Gastroesophageal sphincter (tissue), 3 donors: ENCODE measurements at regions not wholly inside any gene's neighbourhood (a gene's known extent, or its start where the extent isn't known, plus 50 kb on each side); places are given as distances from the start of the nearest gene placed in this dataset.

Experiments
- EP300 ChIP-seq: sonication (generic); formaldehyde crosslinking; IDR thresholded peaks from one replicate; pipeline ENCODE4 v1.6.1; 2017; ENCODE audit warnings: antibody characterized with exemption, mild to moderate bottlenecking
- POLR2A ChIP-seq, 2 donors: fragments of 450-650 bp; IDR thresholded peaks; one replicate each; pipeline ENCODE4 v1.6.1; 2017; ENCODE audit warnings: antibody characterized with exemption in 2 of 2, mild to moderate bottlenecking in 2 of 2, moderate library complexity in 1 of 2
- TF ChIP-seq, protein P1 (sequence below), 4 experiments: fragments of 200-600 bp in 2 of 4; fragments of 450-650 bp in 2 of 4; sonication (generic) in 1 of 4; IDR thresholded peaks; one replicate each; pipeline ENCODE4 v1.5.1; 2017 to 2019; ENCODE audit warnings: antibody characterized with exemption in 4 of 4, mild to moderate bottlenecking in 2 of 4, moderate library complexity in 2 of 4

DNA sequence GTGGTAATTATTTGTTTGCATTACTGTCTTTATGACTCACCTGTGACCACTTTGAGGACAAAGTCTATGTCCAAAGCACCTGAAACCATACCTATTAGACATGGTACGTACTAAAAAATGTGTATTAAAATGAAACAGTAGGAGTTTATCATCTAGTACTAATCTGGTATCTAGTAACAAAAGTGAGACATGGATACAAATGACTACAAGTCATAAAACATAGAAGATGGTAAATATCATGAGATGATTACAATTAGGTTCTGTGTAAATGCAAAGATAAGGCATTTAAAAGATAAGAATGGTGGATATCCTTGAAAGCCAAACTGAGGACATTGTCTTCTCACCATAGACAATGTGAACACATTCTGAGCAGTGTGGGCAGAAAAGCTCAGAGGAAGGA lies 113.5 kb upstream of the GUCY1A2 start:
- TF ChIP-seq, protein P1, sequence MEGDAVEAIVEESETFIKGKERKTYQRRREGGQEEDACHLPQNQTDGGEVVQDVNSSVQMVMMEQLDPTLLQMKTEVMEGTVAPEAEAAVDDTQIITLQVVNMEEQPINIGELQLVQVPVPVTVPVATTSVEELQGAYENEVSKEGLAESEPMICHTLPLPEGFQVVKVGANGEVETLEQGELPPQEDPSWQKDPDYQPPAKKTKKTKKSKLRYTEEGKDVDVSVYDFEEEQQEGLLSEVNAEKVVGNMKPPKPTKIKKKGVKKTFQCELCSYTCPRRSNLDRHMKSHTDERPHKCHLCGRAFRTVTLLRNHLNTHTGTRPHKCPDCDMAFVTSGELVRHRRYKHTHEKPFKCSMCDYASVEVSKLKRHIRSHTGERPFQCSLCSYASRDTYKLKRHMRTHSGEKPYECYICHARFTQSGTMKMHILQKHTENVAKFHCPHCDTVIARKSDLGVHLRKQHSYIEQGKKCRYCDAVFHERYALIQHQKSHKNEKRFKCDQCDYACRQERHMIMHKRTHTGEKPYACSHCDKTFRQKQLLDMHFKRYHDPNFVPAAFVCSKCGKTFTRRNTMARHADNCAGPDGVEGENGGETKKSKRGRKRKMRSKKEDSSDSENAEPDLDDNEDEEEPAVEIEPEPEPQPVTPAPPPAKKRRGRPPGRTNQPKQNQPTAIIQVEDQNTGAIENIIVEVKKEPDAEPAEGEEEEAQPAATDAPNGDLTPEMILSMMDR (IDR thresholded peaks at IDR 0.05): no peak
- TF ChIP-seq EP300 (no peak), POLR2A (IDR thresholded peaks at IDR 0.05) (no peak)
